H1 (cell line): ENCODE measurements at regions not wholly inside any gene's neighbourhood (a gene's known extent, or its start where the extent isn't known, plus 50 kb on each side); places are given as distances from the start of the nearest gene placed in this dataset.

ENCODE experiments used
- CTCF ChIA-PET: fragments of 300-600 bp; sonication (Branson Sonifier 250); formaldehyde crosslinking; loops from one replicate; lab custom pipeline; 2021; ENCODE audit not compliant: partially characterized antibody; lab: Charles Lee
- POLR2A ChIA-PET: fragments of 300-600 bp; sonication (Branson Sonifier 250); formaldehyde crosslinking; loops from one replicate; lab custom pipeline; 2021; ENCODE audit warnings: inconsistent platforms; ENCODE audit not compliant: partially characterized antibody; lab: Charles Lee
- DNase-seq, 2 experiments: peaks; one replicate each; pipeline versions ENCODE4 v3.0.0 to v3.0.0-alpha.2; 2010 to 2022; ENCODE audit warnings: low spot score in 2 of 2, low read depth in 1 of 2, mixed read lengths in 1 of 2
- FAIRE-seq: peaks from 2 replicates; lab custom pipeline; 2011; peaks lifted over from hg19 to GRCh38; lab: Jason Lieb, UNC
- H2AFZ ChIP-seq: 2 replicates; pipeline ENCODE4 v1.8.1; 2012; ENCODE audit warnings: low read length, inconsistent platforms
- H2AK5ac ChIP-seq: 2 replicates; pipeline ENCODE4 v1.6.1; 2013; ENCODE audit warnings: low read depth, low read length
- H2BK120ac ChIP-seq: replicated peaks from 2 replicates; pipeline ENCODE3; 2013; ENCODE audit warnings: low read depth, low read length, inconsistent platforms
- H2BK12ac ChIP-seq: 2 replicates; pipeline ENCODE4 v1.6.1; 2013; ENCODE audit warnings: low read depth, low read length
- H2BK15ac ChIP-seq: 2 replicates; pipeline ENCODE4 v1.6.1; 2013; ENCODE audit warnings: low read length
- H2BK20ac ChIP-seq: 2 replicates; pipeline ENCODE4 v1.6.1; 2013; ENCODE audit warnings: low read length
- H2BK5ac ChIP-seq: 2 replicates; pipeline ENCODE4 v1.6.1; 2013; ENCODE audit warnings: low read depth, low read length
- H3K14ac ChIP-seq: 2 replicates; pipeline ENCODE4 v1.6.1; 2013; ENCODE audit warnings: inconsistent platforms; ENCODE audit not compliant: insufficient read length
- H3K18ac ChIP-seq: 2 replicates; pipeline ENCODE4 v1.6.1; 2013; ENCODE audit warnings: low read length; ENCODE audit errors: extremely low read depth
- H3K23ac ChIP-seq: 2 replicates; pipeline ENCODE4 v1.6.1; 2013; ENCODE audit warnings: inconsistent platforms; ENCODE audit not compliant: insufficient read length
- H3K23me2 ChIP-seq: 2 replicates; pipeline ENCODE4 v1.6.1; 2013; ENCODE audit warnings: low read depth, low read length
- H3K27ac ChIP-seq: 2 replicates; pipeline ENCODE4 v1.6.1; 2011; ENCODE audit warnings: low read depth, low read length, inconsistent platforms
- H3K27me3 ChIP-seq, 4 experiments: replicated peaks in 1 of 4; 1 replicate in 1 of 4; 2 replicates in 3 of 4; pipeline versions ENCODE4 v1.6.1 to v1.8.1; 2011 to 2013; ENCODE audit warnings: low read length in 3 of 4, mild to moderate bottlenecking in 3 of 4, inconsistent platforms in 2 of 4, mixed read lengths in 2 of 4, moderate library complexity in 1 of 4; ENCODE audit not compliant: control insufficient read depth in 3 of 4, insufficient read depth in 3 of 4; ENCODE audit errors: extremely low read depth in 1 of 4
- H3K36me3 ChIP-seq, 4 experiments: 2 replicates each; pipeline versions ENCODE4 v1.6.1 to v1.8.1; 2011 to 2013; ENCODE audit warnings: mild to moderate bottlenecking in 4 of 4, low read length in 3 of 4, moderate library complexity in 2 of 4, control low read depth in 1 of 4, inconsistent platforms in 1 of 4; ENCODE audit not compliant: insufficient read depth in 4 of 4, control insufficient read depth in 2 of 4
- H3K4ac ChIP-seq: replicated peaks from 2 replicates; pipeline ENCODE3; 2013; ENCODE audit warnings: low read length, low read depth, mixed read lengths, inconsistent platforms; ENCODE audit not compliant: insufficient read length
- H3K4me1 ChIP-seq, 4 experiments: replicated peaks in 1 of 4; 1 replicate in 1 of 4; 2 replicates in 3 of 4; pipeline versions ENCODE4 v1.6.1 to v1.8.1; 2011 to 2013; ENCODE audit warnings: low read length in 3 of 4, inconsistent platforms in 2 of 4, mixed read lengths in 1 of 4; ENCODE audit not compliant: insufficient read depth in 4 of 4, control insufficient read depth in 3 of 4
- H3K4me2 ChIP-seq, 2 experiments: 2 replicates each; pipeline versions ENCODE4 v1.6.1 to v1.8.1; 2011 to 2013; ENCODE audit warnings: low read depth in 2 of 2, low read length in 2 of 2, control low read depth in 1 of 2, inconsistent platforms in 1 of 2, mild to moderate bottlenecking in 1 of 2; ENCODE audit not compliant: insufficient read depth in 1 of 2
- H3K4me3 ChIP-seq, 4 experiments: fragments of 200-600, 300-600 bp in 1 of 4; sonication (generic), shearing (Covaris generic), sonication (Bioruptor Twin) in 1 of 4; 2 replicates each; pipeline versions ENCODE4 v1.5.1 to v1.8.1; 2011 to 2016; ENCODE audit warnings: low read length in 4 of 4, low read depth in 3 of 4, control low read depth in 2 of 4, inconsistent platforms in 2 of 4, mild to moderate bottlenecking in 2 of 4, mixed read lengths in 1 of 4, moderate library complexity in 1 of 4; ENCODE audit not compliant: insufficient read depth in 2 of 4; ENCODE audit errors: extremely low read depth in 1 of 4
- H3K56ac ChIP-seq: replicated peaks from 2 replicates; pipeline ENCODE3; 2013; ENCODE audit warnings: low read depth, mild to moderate bottlenecking, mixed read lengths, low read length, inconsistent platforms; ENCODE audit not compliant: insufficient read length
- H3K79me1 ChIP-seq: 2 replicates; pipeline ENCODE4 v1.6.1; 2013; ENCODE audit warnings: low read depth, low read length, control low read depth
- H3K79me2 ChIP-seq, 2 experiments: 2 replicates each; pipeline versions ENCODE4 v1.6.1 to v1.8.1; 2012 to 2013; ENCODE audit warnings: low read length in 2 of 2, mild to moderate bottlenecking in 2 of 2, inconsistent platforms in 1 of 2; ENCODE audit not compliant: insufficient read depth in 2 of 2, control insufficient read depth in 1 of 2
- H3K9ac ChIP-seq, 4 experiments: replicated peaks in 1 of 4; 1 replicate in 1 of 4; 2 replicates in 3 of 4; pipeline versions ENCODE4 v1.6.1 to v1.8.1; 2011 to 2013; ENCODE audit warnings: low read depth in 3 of 4, low read length in 3 of 4, control low read depth in 2 of 4, mild to moderate bottlenecking in 2 of 4, moderate library complexity in 2 of 4, inconsistent platforms in 1 of 4; ENCODE audit errors: extremely low read depth in 1 of 4
- H3K9me3 ChIP-seq, 2 experiments: 2 replicates each; pipeline versions ENCODE4 v1.6.1 to v1.8.1; 2012 to 2013; ENCODE audit warnings: mild to moderate bottlenecking in 2 of 2, moderate library complexity in 2 of 2, control low read depth in 1 of 2, inconsistent platforms in 1 of 2, low read depth in 1 of 2, low read length in 1 of 2, mixed read lengths in 1 of 2; ENCODE audit not compliant: insufficient read depth in 2 of 2
- H4K20me1 ChIP-seq, 2 experiments: replicated peaks in 1 of 2; 2 replicates each; pipeline versions ENCODE3 to v1.8.1; 2011 to 2013; ENCODE audit warnings: inconsistent platforms in 2 of 2, low read length in 2 of 2, mild to moderate bottlenecking in 1 of 2; ENCODE audit not compliant: insufficient read depth in 2 of 2, control insufficient read depth in 1 of 2
- H4K5ac ChIP-seq: 2 replicates; pipeline ENCODE4 v1.6.1; 2013; ENCODE audit warnings: low read length, low read depth, mixed read lengths, inconsistent platforms; ENCODE audit not compliant: insufficient read length
- H4K8ac ChIP-seq: 2 replicates; pipeline ENCODE4 v1.8.0; 2013; ENCODE audit warnings: mild to moderate bottlenecking, moderate library complexity, low read length, inconsistent platforms; ENCODE audit not compliant: insufficient read depth; ENCODE audit errors: extremely low read depth
- H4K91ac ChIP-seq: replicated peaks from 2 replicates; pipeline ENCODE3; 2013; ENCODE audit warnings: low read length, mixed read lengths, inconsistent platforms; ENCODE audit not compliant: insufficient read length
- EGR1 ChIP-seq: IDR thresholded peaks from 2 replicates; pipeline ENCODE4 v1.6.1; 2011; ENCODE audit warnings: low read depth, low read length, borderline replicate concordance
- TEAD4 ChIP-seq: IDR thresholded peaks from 2 replicates; pipeline ENCODE4 v1.6.1; 2012; ENCODE audit warnings: low read depth, low read length, inconsistent platforms, mixed read lengths
- whole genome bisulfite sequencing, 2 experiments: shearing (Covaris generic) in 1 of 2; methylation state at CpG; one replicate each; pipeline versions ENCODE4 v1.1.6 to v1.1.7; 2013 to 2015; ENCODE audit warnings: low lambda C conversion rate in 2 of 2, mixed read lengths in 2 of 2, inconsistent platforms in 1 of 2, low coverage in 1 of 2, missing lambda C conversion rate in 1 of 2; ENCODE audit not compliant: insufficient replicate concordance in 2 of 2, insufficient coverage in 1 of 2, insufficient read length in 1 of 2; ENCODE audit errors: extremely low coverage in 1 of 2, missing lambda C conversion rate in 1 of 2; 5-methylcytosine and 5-hydroxymethylcytosine counted together
- TF ChIP-seq, protein P1 (sequence below): IDR thresholded peaks from 2 replicates; pipeline ENCODE4 v1.6.1; 2011; ENCODE audit warnings: low read length, improper control_type of control experiment

DNA sequence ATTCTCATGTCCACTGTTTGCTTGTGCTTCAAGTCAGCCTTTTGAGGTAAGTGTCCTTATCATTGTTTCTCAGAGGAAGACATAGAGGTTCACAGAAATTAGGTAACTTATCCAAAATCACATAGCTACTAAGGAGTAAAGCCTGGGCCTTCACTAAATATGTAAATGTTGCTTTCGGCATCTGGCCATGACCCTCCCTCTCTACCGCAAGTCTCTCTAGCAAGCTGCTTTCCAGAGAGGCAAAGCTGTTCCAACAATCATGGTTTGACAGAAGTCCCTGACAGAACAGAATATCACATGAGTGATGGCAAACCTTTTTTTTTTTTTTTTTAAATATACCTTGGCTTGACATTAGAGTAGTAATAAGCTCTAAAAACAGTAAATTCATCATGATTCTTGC lies 94.5 kb upstream of the F3 start:
- no peak overlapping the region for H4K5ac ChIP-seq
- H3K4me1 ChIP-seq, result peaks cover 0 to 6% (median 3%) of the 10 kb centered on the region in 4 experiments; a peak in 3 of 7 replicates
- peak in 1 of 2 experiments; percentile 4 for DNase-seq
- H2BK120ac ChIP-seq, result no peak overlapping the region
- WGBS, 2 experiments, result 76% methylated on average over 2 of the region's 2 CpGs; no CpG with 5 or more reads in 1 of the 2 experiments
- no peak overlapping the region for H2BK12ac ChIP-seq
- H3K4me2 ChIP-seq, result no peak overlapping the region
- FAIRE-seq, result no peak
- H3K9ac ChIP-seq, result no peak overlapping the region
- no peaks in the 10 kb centered on the region for H3K36me3 ChIP-seq
- no peak overlapping the region for H3K4me3 ChIP-seq
- H3K27me3 ChIP-seq, result no peaks in the 10 kb centered on the region
- H3K14ac ChIP-seq, result no peak overlapping the region
- no peak overlapping the region for H2BK15ac ChIP-seq
- 0 out of 2 replicates have a peak overlapping the region, but pooled peaks have one; percentile 43 for H2BK20ac ChIP-seq
- H2AFZ ChIP-seq, result no peak overlapping the region
- H4K8ac ChIP-seq, result no peak overlapping the region
- H3K56ac ChIP-seq, result no peak overlapping the region
- H3K23ac ChIP-seq, result no peak overlapping the region
- H2BK5ac ChIP-seq, result no peak overlapping the region
- no peaks in the 10 kb centered on the region for H3K23me2 ChIP-seq
- H3K9me3 ChIP-seq, result no peaks in the 10 kb centered on the region
- no peak overlapping the region for H3K27ac ChIP-seq
- H2AK5ac ChIP-seq, result no peak overlapping the region
- no peaks in the 10 kb centered on the region for H4K20me1 ChIP-seq
- H3K18ac ChIP-seq, result no peak overlapping the region
- H3K4ac ChIP-seq, result no peak overlapping the region
- CTCF ChIA-PET, result interaction anchor here (0.8 to 2.0 kb wide), 14 partner anchors 9 to 170 kb away, joined by 3 to 15 read pairs (median 4); no protein-coding TSS in a partner anchor
- no peaks in the 10 kb centered on the region for H3K79me1 ChIP-seq
- TF ChIP-seq TEAD4, result no peak
- TF ChIP-seq, protein P1, sequence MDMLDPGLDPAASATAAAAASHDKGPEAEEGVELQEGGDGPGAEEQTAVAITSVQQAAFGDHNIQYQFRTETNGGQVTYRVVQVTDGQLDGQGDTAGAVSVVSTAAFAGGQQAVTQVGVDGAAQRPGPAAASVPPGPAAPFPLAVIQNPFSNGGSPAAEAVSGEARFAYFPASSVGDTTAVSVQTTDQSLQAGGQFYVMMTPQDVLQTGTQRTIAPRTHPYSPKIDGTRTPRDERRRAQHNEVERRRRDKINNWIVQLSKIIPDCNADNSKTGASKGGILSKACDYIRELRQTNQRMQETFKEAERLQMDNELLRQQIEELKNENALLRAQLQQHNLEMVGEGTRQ, result no peak
- TF ChIP-seq EGR1, result no peak
- TF ChIP-seq, all 59 proteins: peak for 0
- Histone ChIP-seq H4K91ac (no peak overlapping the region), H3K79me2 (no peaks in the 10 kb centered on the region)
- POLR2A ChIA-PET, result interaction anchor here (1.0 to 1.6 kb wide), 2 partner anchors 12 to 18 kb away, joined by 3 to 4 read pairs; no protein-coding TSS in a partner anchor
